ENCODE measurements at regions not wholly inside any gene's neighbourhood (a gene's known extent, or its start where the extent isn't known, plus 50 kb on each side); places are given as distances from the start of the nearest gene placed in this dataset.
"Not testable (repeated sequence)": the region's sequence is repeated elsewhere in the genome, so short reads cannot be mapped to it uniquely, and the experiment has no call there.

DNA sequence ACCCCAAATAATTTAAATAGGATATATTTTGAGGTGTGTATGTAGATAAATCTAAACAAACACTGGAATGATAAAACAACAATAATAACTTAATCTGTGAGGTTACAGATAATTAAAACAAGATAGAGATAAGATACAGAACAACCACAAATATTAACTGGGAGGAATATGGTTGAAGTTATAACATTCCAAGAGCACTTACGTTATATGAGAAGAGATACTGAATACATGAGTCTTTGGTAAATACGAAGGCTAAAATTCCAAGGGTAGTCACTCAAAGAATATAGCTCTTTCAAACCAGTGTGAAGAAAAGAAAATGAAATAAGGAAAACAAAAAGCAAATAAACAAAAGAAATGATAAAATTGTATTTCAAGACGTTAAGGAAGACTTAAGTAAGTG, 76.0 kb upstream of the MYO3A start:
- DNase-seq (ENCODE audit: low read depth) = no peak
- no peak overlapping the region for H3K4me3 ChIP-seq (ENCODE audit: low read depth, low read length)
- TF ChIP-seq, protein P1, sequence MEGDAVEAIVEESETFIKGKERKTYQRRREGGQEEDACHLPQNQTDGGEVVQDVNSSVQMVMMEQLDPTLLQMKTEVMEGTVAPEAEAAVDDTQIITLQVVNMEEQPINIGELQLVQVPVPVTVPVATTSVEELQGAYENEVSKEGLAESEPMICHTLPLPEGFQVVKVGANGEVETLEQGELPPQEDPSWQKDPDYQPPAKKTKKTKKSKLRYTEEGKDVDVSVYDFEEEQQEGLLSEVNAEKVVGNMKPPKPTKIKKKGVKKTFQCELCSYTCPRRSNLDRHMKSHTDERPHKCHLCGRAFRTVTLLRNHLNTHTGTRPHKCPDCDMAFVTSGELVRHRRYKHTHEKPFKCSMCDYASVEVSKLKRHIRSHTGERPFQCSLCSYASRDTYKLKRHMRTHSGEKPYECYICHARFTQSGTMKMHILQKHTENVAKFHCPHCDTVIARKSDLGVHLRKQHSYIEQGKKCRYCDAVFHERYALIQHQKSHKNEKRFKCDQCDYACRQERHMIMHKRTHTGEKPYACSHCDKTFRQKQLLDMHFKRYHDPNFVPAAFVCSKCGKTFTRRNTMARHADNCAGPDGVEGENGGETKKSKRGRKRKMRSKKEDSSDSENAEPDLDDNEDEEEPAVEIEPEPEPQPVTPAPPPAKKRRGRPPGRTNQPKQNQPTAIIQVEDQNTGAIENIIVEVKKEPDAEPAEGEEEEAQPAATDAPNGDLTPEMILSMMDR (IDR thresholded peaks at IDR 0.05; ENCODE audit: insufficient read depth, low read depth, low read length, missing control alignments) = no peak

DNA sequence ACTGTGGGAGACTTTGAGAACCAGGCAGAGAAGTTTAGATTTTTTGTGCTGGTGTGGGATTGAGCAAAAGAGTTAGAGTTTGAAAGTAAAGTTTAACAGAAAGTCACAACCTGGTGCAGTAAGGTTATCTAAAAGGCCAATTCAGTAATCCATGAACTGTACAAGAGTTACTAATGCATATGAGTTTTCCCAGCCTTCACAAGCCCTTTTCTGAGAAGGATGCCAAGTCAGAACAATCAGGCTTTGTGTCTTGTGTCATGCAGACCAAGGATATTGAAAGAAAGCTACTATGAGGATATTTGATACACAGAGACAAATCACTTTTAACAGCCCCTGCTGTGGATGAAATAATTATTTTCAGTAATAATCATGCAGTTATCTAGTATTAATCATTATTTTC, 68.8 kb upstream of the MYO3A start:
- TF ChIP-seq, protein P1 (IDR thresholded peaks at IDR 0.05; ENCODE audit: insufficient read depth, low read depth, low read length, missing control alignments) = no peak
- DNase-seq (ENCODE audit: low read depth) = no peak
- no peak overlapping the region for H3K4me3 ChIP-seq (ENCODE audit: low read depth, low read length)

DNA sequence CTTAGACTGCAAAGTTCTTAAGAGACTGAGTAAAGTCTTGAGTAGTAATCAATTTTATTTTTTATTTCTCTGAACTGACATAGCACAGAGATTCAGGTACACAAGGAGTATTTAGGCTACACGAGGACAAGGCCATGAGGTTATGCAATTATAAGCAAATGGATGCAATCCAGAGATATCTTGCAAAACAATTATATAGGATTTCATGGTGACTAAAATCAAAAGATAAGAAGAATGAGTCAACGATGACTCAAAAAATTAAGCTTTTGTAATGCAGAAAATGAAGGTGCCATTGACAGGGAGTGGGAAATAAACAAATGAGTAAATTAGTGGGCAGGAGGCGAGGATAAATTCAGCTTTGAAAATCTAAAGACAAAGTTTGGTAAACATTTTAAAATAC, 66.7 kb upstream of the MYO3A start:
- DNase-seq (ENCODE audit: low read depth) = no peak
- no peak overlapping the region for H3K4me3 ChIP-seq (ENCODE audit: low read depth, low read length)
- TF ChIP-seq, protein P1 (IDR thresholded peaks at IDR 0.05; ENCODE audit: insufficient read depth, low read depth, low read length, missing control alignments) = no peak

DNA sequence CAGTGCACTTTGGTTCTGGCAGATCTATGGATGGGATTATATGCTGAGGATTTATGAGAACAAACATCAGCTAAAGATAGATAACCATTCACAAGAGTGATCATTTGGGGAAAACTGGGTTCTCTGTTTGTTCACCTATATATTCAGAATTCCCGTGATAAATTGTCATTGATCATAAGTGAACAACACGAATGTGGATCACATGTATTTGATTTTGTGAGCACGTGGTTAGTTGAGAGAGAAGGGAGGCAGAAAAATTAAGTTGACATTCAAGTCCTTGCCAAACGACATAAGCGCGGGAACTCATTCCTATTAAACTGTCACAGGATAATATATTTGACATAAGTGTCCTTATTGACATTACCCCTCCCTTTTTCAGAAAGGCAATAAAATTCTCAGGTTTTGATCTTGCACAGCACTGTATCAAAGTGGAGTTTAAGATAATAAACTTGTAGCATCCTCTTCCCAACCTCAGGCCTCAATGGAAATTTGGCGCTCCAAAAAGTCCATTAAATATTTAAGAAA, 64.9 kb upstream of the MYO3A start:
- TF ChIP-seq, protein P1 (IDR thresholded peaks at IDR 0.05; ENCODE audit: insufficient read depth, low read depth, low read length, missing control alignments) = no peak
- no peak for DNase-seq (ENCODE audit: low read depth)
- H3K4me3 ChIP-seq (ENCODE audit: low read depth, low read length) = no peak overlapping the region

DNA sequence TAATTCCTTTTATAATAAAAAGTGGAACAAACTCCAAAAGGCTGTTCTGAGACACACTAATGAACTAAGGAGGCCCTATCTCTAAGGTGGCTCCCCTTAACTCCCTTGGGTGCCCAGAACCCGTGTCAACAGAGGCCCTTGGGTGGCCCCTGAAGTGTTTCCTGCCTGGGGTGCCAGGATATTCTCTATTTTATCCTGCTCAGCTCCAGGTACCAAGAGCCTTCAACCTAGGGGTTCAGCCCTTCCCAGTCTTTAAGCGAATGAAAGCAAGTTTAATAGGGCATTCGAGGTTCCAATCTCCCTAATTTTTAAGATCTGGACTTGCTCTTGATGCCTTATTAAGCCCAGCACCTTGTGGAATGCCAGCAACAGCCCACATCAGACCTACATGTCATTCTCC, 64.4 kb upstream of the MYO3A start:
- no peak overlapping the region for H3K4me3 ChIP-seq (ENCODE audit: low read depth, low read length)
- no peak for DNase-seq (ENCODE audit: low read depth)
- TF ChIP-seq, protein P1 (IDR thresholded peaks at IDR 0.05; ENCODE audit: insufficient read depth, low read depth, low read length, missing control alignments) = no peak

DNA sequence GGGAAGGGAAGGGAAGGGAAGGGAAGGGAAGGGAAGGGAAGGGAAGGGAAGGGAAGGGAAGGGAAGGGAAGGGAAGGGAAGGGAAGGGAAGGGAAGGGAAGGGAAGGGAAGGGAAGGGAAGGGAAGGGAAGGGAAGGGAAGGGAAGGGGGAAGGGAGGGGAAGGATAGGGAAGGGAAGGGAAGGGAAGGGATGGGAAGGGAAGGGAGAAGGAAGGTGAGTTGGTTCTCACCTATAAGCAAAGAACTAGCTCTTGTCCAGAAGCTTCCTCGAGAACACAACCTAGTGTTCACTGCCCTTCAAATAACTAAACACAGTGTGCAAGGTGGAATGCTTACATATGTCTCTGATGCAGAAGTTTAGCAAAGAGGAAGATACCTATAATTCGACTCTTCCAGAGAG, 59.6 kb upstream of the MYO3A start:
- DNase-seq (ENCODE audit: low read depth); H3K4me3 ChIP-seq (ENCODE audit: low read depth, low read length): not testable (repeated sequence)

DNA sequence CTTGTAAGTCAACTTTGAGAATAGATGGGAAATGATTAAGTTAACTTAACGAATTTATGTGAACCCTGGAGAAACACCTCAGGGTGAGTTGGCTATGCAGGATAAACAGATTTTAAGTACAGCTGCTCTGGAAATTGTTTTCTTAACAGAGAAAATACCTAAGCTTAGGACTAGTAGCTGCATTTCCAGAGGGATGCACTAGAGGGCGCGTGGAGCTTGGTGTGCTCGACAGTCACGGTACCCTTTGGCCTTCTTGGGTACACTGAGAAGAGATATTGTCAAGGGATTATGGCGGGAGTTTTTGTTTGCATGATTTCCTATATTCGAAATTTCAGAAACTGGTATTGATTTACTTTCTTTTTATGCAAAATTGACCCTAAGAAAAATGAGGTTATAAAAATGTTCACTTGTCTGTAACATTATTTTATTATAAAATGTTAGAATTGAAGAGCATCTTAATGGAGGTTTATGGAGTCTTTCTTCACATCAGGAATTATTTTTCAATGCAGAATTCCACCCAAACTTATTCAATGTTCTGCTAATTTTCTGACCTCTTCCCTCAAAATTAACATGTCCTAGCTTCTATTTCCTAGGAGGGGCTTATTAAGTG, 58.4 kb upstream of the MYO3A start:
- DNase-seq (ENCODE audit: low read depth) = peak; percentile 84
- TF ChIP-seq, protein P1 (IDR thresholded peaks at IDR 0.05; ENCODE audit: insufficient read depth, low read depth, low read length, missing control alignments) = peak; percentile 92
- no peak overlapping the region for H3K4me3 ChIP-seq (ENCODE audit: low read depth, low read length)

Data from GM12865 (cell line).